ENCODE measurements at regions not wholly inside any gene's neighbourhood (a gene's known extent, or its start where the extent isn't known, plus 50 kb on each side); places are given as distances from the start of the nearest gene placed in this dataset.

- DNase-seq (ENCODE audit: extremely low read depth, insufficient read length): no peak
- TF ChIP-seq, protein P1, sequence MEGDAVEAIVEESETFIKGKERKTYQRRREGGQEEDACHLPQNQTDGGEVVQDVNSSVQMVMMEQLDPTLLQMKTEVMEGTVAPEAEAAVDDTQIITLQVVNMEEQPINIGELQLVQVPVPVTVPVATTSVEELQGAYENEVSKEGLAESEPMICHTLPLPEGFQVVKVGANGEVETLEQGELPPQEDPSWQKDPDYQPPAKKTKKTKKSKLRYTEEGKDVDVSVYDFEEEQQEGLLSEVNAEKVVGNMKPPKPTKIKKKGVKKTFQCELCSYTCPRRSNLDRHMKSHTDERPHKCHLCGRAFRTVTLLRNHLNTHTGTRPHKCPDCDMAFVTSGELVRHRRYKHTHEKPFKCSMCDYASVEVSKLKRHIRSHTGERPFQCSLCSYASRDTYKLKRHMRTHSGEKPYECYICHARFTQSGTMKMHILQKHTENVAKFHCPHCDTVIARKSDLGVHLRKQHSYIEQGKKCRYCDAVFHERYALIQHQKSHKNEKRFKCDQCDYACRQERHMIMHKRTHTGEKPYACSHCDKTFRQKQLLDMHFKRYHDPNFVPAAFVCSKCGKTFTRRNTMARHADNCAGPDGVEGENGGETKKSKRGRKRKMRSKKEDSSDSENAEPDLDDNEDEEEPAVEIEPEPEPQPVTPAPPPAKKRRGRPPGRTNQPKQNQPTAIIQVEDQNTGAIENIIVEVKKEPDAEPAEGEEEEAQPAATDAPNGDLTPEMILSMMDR (IDR thresholded peaks at IDR 0.05; ENCODE audit: insufficient read depth, low read length, poor library complexity, severe bottlenecking): no peak
- peaks cover 1% of the 10 kb centered on the region; the same call in 1 of the 2 replicates for H3K27me3 ChIP-seq (replicated peaks; ENCODE audit: control insufficient read depth, insufficient read depth, low read length)
Measured at GRCh38 chr3:27565201-27565852, 81.1 kb upstream of the SLC4A7 start.

DNA sequence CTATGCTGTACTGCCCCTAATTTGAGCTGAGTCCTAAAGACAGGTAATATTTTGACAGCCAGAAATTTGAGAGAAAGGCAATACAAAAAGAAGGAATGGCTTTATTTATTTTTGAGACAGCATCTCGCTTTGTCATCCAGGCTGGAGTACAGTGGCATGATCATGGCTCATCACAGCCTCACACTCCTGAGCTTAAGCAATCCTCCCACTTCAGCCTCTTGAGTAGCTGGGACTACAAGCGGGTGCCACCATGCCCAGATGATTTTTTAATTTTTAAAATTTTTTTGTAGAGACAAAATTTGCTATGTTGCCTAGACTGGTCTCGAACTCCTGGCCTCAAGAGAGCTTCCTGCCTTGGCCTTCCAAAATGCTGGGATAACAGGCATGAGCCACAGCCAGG, 77.4 kb upstream of the SLC4A7 start:
- no peak for DNase-seq (ENCODE audit: extremely low read depth, insufficient read length)
- H3K36me3 ChIP-seq (ENCODE audit: control insufficient read depth, insufficient read depth, low read length): no peaks in the 10 kb centered on the region
- no peaks in the 10 kb centered on the region for H3K27me3 ChIP-seq (replicated peaks; ENCODE audit: control insufficient read depth, insufficient read depth, low read length)
- TF ChIP-seq, protein P1 (IDR thresholded peaks at IDR 0.05; ENCODE audit: insufficient read depth, low read length, poor library complexity, severe bottlenecking): no peak
- no peak overlapping the region for H3K4me3 ChIP-seq (replicated peaks; ENCODE audit: low read depth, low read length)

More at GRCh38 chr3:27565201-27565852, 81.1 kb upstream of the SLC4A7 start:
- H3K36me3 ChIP-seq (ENCODE audit: control insufficient read depth, insufficient read depth, low read length): no peaks in the 10 kb centered on the region
- no peak overlapping the region for H3K4me3 ChIP-seq (replicated peaks; ENCODE audit: low read depth, low read length)

- Histone ChIP-seq H3K36me3 (ENCODE audit: control insufficient read depth, insufficient read depth, low read length) (no peaks in the 10 kb centered on the region), H3K4me3 (replicated peaks; ENCODE audit: low read depth, low read length) (no peak overlapping the region), H3K27me3 (replicated peaks; ENCODE audit: control insufficient read depth, insufficient read depth, low read length) (no peaks in the 10 kb centered on the region)
- DNase-seq (ENCODE audit: extremely low read depth, insufficient read length): no peak
- TF ChIP-seq, protein P1 (IDR thresholded peaks at IDR 0.05; ENCODE audit: insufficient read depth, low read length, poor library complexity, severe bottlenecking): no peak
Measured at GRCh38 chr3:27560484-27561056, 76.4 kb upstream of the SLC4A7 start.

GRCh38 chr3:27559835-27560234, 75.7 kb upstream of the SLC4A7 start:
- Histone ChIP-seq H3K36me3 (ENCODE audit: control insufficient read depth, insufficient read depth, low read length) (no peaks in the 10 kb centered on the region), H3K4me3 (replicated peaks; ENCODE audit: low read depth, low read length) (no peak overlapping the region), H3K27me3 (replicated peaks; ENCODE audit: control insufficient read depth, insufficient read depth, low read length) (no peaks in the 10 kb centered on the region)
- TF ChIP-seq, protein P1 (IDR thresholded peaks at IDR 0.05; ENCODE audit: insufficient read depth, low read length, poor library complexity, severe bottlenecking): no peak
- no peak for DNase-seq (ENCODE audit: extremely low read depth, insufficient read length)

DNA sequence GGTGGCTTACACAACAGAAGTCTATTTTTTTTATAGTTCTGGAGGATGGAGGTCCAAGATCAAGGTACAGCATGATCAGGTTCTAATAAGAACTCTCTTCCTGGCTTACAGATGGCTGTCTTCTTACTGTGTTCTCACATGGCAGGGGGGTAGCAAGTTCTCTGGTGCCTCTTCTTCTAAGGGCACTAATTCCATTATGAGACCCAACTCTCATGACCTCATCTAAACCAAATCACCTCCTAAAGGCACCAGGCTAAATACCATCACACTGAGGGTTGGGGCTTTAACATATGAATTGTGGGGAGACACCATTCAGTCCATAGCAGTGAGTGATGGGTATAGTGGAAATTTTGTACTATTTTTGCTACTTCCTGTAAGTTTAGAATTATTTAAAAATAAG, 75.2 kb upstream of the SLC4A7 start:
- Histone ChIP-seq H3K27me3 (replicated peaks; ENCODE audit: control insufficient read depth, insufficient read depth, low read length) (no peaks in the 10 kb centered on the region), H3K36me3 (ENCODE audit: control insufficient read depth, insufficient read depth, low read length) (no peaks in the 10 kb centered on the region), H3K4me3 (replicated peaks; ENCODE audit: low read depth, low read length) (no peak overlapping the region)
- TF ChIP-seq, protein P1 (IDR thresholded peaks at IDR 0.05; ENCODE audit: insufficient read depth, low read length, poor library complexity, severe bottlenecking): no peak
- DNase-seq (ENCODE audit: extremely low read depth, insufficient read length): no peak
